Endothelial cell of umbilical vein (primary cell): ENCODE measurements at regions not wholly inside any gene's neighbourhood (a gene's known extent, or its start where the extent isn't known, plus 50 kb on each side); places are given as distances from the start of the nearest gene placed in this dataset.

Source experiments
- BruUV-seq: library from RNA; stranded (reverse); fragments of 400-500 nt; replicated peaks from 2 replicates; lab custom pipeline; 2021; lab: Mats Ljungman, UMichigan
- CTCF ChIA-PET: fragments of 300-600, 350-600 bp; sonication (Branson Sonifier 250); formaldehyde crosslinking; loops from one replicate; lab custom pipeline; 2021; ENCODE audit warnings: antibody characterized with exemption, inconsistent platforms; lab: Charles Lee
- POLR2A ChIA-PET: fragments of 300-600, 350-600 bp; sonication (Branson Sonifier 250); formaldehyde crosslinking; loops from one replicate; lab custom pipeline; 2021; ENCODE audit warnings: antibody characterized with exemption, inconsistent platforms; lab: Charles Lee
- DNase-seq: peaks from one replicate; pipeline ENCODE4 v3.0.0-alpha.2; 2011; ENCODE audit warnings: low read depth, low spot score
- FAIRE-seq: peaks from 2 replicates; lab custom pipeline; 2011; peaks lifted over from hg19 to GRCh38; lab: Jason Lieb, UNC
- H2AFZ ChIP-seq: 2 replicates; pipeline ENCODE4 v1.6.0; 2012; ENCODE audit warnings: low read depth, low read length, control low read depth, inconsistent platforms
- H3K27ac ChIP-seq: 2 replicates; pipeline ENCODE4 v1.5.1; 2011; ENCODE audit warnings: low read depth, mild to moderate bottlenecking, control low read depth, low read length, moderate library complexity; ENCODE audit not compliant: insufficient read depth
- H3K27me3 ChIP-seq, 2 experiments: 2 replicates each; pipeline versions ENCODE4 v1.6.0 to v1.6.1; 2011; ENCODE audit warnings: low read length in 2 of 2, mixed read lengths in 1 of 2; ENCODE audit not compliant: control insufficient read depth in 2 of 2, insufficient read depth in 2 of 2
- H3K36me3 ChIP-seq, 2 experiments: 2 replicates in 1 of 2; 3 replicates in 1 of 2; pipeline ENCODE4 v1.5.1; 2011; ENCODE audit warnings: low read length in 2 of 2, mild to moderate bottlenecking in 1 of 2, moderate library complexity in 1 of 2; ENCODE audit not compliant: control insufficient read depth in 2 of 2, insufficient read depth in 2 of 2; ENCODE audit errors: extremely low read depth in 1 of 2
- H3K4me1 ChIP-seq: 3 replicates; pipeline ENCODE4 v1.5.1; 2011; ENCODE audit warnings: mild to moderate bottlenecking, low read length; ENCODE audit not compliant: control insufficient read depth, insufficient read depth; ENCODE audit errors: extremely low read depth
- H3K4me2 ChIP-seq: 2 replicates; pipeline ENCODE4 v1.6.1; 2011; ENCODE audit warnings: low read length, control low read depth, mixed read lengths; ENCODE audit not compliant: insufficient read depth
- H3K4me3 ChIP-seq, 3 experiments: fragments of 200-600 bp in 1 of 3; sonication (generic), shearing (Covaris generic) in 1 of 3; replicated peaks in 1 of 3; 2 replicates each; pipeline ENCODE4 v1.5.1; 2011 to 2016; ENCODE audit warnings: control low read depth in 3 of 3, low read length in 3 of 3, mild to moderate bottlenecking in 2 of 3, inconsistent platforms in 1 of 3, low read depth in 1 of 3, moderate library complexity in 1 of 3; ENCODE audit not compliant: insufficient read depth in 1 of 3
- H3K79me2 ChIP-seq: 2 replicates; pipeline ENCODE4 v1.6.0; 2012; ENCODE audit warnings: low read length, inconsistent platforms; ENCODE audit not compliant: control insufficient read depth, insufficient read depth
- H3K9ac ChIP-seq: replicated peaks from 2 replicates; pipeline ENCODE3; 2011; ENCODE audit warnings: low read length, control low read depth; ENCODE audit not compliant: insufficient read depth; ENCODE audit errors: extremely low read depth
- H3K9me1 ChIP-seq: replicated peaks from 3 replicates; pipeline ENCODE4 v1.6.0; 2011; ENCODE audit warnings: mild to moderate bottlenecking, low read length; ENCODE audit not compliant: control insufficient read depth, insufficient read depth; ENCODE audit errors: extremely low read depth
- H3K9me3 ChIP-seq: replicated peaks from 2 replicates; pipeline ENCODE4 v1.5.1; 2012; ENCODE audit warnings: low read length, inconsistent platforms; ENCODE audit not compliant: control insufficient read depth, insufficient read depth
- H4K20me1 ChIP-seq: replicated peaks from 2 replicates; pipeline ENCODE3; 2011; ENCODE audit warnings: mild to moderate bottlenecking, low read length; ENCODE audit not compliant: control insufficient read depth, insufficient read depth; ENCODE audit errors: extremely low read depth
- FOS ChIP-seq: IDR thresholded peaks from 2 replicates; pipeline ENCODE4 v1.6.1; 2011; ENCODE audit warnings: mild to moderate bottlenecking, low read length, moderate library complexity, borderline replicate concordance; ENCODE audit not compliant: insufficient read depth
- GATA2 ChIP-seq: IDR thresholded peaks from 2 replicates; pipeline ENCODE4 v1.7.0; 2011; ENCODE audit warnings: low read depth, mild to moderate bottlenecking, moderate library complexity, mixed read lengths, low read length; ENCODE audit not compliant: insufficient read length, insufficient read depth
- JUN ChIP-seq: IDR thresholded peaks from 2 replicates; pipeline ENCODE4 v1.6.1; 2011; ENCODE audit warnings: borderline replicate concordance, low read depth; ENCODE audit not compliant: insufficient read length, insufficient read depth
- MYC ChIP-seq: IDR thresholded peaks from one replicate; pipeline ENCODE4 v1.6.1; 2011; ENCODE audit warnings: mild to moderate bottlenecking, low read depth, low read length
- POLR2AphosphoS5 ChIP-seq: IDR thresholded peaks from 2 replicates; pipeline ENCODE4 v1.6.1; 2012; ENCODE audit warnings: low read depth, mild to moderate bottlenecking, control low read depth, low read length, moderate library complexity; ENCODE audit not compliant: insufficient read depth
- dilution Hi-C: fragments of 300-500 bp; cut with MboI; formaldehyde crosslinking; loops from one replicate; pipeline ENCODE4 v1.15.0; 2019; ENCODE audit warnings: low sequenced_read_pairs; ENCODE audit not compliant: extremely low pct_ligation_motif_present
- intact Hi-C: fragments of 100-400 bp; cut with micrococcal nuclease; formaldehyde crosslinking; loops from one replicate; pipeline ENCODE4 v1.10.0; 2022
- TF ChIP-seq, protein P1 (sequence below), 2 donors: IDR thresholded peaks; 1 replicate in 1 of 2; 2 replicates in 1 of 2; pipeline ENCODE4 v1.5.1; 2011; ENCODE audit warnings: low read length in 2 of 2, mild to moderate bottlenecking in 2 of 2, moderate library complexity in 2 of 2, control low read depth in 1 of 2, inconsistent platforms in 1 of 2, low read depth in 1 of 2; ENCODE audit not compliant: insufficient read depth in 1 of 2; ENCODE audit errors: extremely low read depth in 1 of 2

DNA sequence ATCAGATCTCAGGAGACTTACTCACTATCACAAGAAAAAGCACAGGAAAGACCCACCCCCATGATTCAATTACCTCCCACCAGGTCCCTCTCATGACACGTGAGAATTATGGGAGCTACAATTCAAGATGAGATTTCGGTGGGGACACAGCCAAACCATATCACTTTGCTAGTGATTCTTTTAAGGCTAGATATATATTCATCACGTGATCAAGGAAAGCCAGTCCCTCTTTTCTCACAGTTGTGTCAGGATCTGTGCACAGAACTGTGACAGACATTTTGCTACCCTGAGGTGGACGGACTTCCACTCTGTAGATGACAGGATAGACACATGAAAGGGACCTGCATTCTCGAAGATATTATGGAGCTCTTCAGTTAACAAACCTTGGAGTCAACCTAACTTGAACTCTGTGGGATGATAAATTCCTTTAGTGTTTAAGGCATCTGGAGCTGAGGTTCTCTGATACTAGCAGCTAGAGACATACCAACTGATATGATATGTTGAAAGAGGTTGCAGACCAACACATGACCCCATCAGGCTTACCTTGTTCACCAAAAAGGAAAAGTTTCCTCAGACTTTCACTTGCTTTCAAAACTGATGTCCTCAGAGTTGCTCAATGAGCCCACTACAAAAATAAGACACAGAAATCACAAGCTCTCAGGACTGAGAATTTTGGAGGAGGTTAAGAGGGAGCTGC lies 66.3 kb upstream of the SCG2 start:
- POLR2A ChIA-PET: no interaction called here
- FAIRE-seq: no peak
- Histone ChIP-seq H2AFZ (no peak overlapping the region), H3K4me1 (no peaks in the 10 kb centered on the region), H3K9me3 (no peaks in the 10 kb centered on the region), H3K9ac (no peak overlapping the region), H3K27ac (no peak overlapping the region), H3K27me3 (peaks cover 0 to 6% of the 10 kb centered on the region in 2 experiments), H3K9me1 (no peaks in the 10 kb centered on the region), H3K4me2 (no peak overlapping the region), H3K4me3 (no peak overlapping the region), H3K36me3 (no peaks in the 10 kb centered on the region), H3K79me2 (no peaks in the 10 kb centered on the region), H4K20me1 (no peaks in the 10 kb centered on the region)
- dilution Hi-C loops (no loop called here), intact Hi-C loops (loop anchor here (10.0 kb wide), 1 partner anchor 214 kb away; no protein-coding TSS in a partner anchor)
- TF ChIP-seq GATA2: no peak
- TF ChIP-seq MYC: no peak
- no peak for TF ChIP-seq FOS
- TF ChIP-seq POLR2AphosphoS5: no peak
- no peak for TF ChIP-seq JUN
- TF ChIP-seq, protein P1, sequence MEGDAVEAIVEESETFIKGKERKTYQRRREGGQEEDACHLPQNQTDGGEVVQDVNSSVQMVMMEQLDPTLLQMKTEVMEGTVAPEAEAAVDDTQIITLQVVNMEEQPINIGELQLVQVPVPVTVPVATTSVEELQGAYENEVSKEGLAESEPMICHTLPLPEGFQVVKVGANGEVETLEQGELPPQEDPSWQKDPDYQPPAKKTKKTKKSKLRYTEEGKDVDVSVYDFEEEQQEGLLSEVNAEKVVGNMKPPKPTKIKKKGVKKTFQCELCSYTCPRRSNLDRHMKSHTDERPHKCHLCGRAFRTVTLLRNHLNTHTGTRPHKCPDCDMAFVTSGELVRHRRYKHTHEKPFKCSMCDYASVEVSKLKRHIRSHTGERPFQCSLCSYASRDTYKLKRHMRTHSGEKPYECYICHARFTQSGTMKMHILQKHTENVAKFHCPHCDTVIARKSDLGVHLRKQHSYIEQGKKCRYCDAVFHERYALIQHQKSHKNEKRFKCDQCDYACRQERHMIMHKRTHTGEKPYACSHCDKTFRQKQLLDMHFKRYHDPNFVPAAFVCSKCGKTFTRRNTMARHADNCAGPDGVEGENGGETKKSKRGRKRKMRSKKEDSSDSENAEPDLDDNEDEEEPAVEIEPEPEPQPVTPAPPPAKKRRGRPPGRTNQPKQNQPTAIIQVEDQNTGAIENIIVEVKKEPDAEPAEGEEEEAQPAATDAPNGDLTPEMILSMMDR (IDR thresholded peaks at IDR 0.05; ENCODE audit: extremely low read depth in 1 of 2, insufficient read depth in 1 of 2, low read depth in 1 of 2, low read length in 2 of 2): no peak
- no TSS peak for BruUV-seq
- no peak for DNase-seq
- CTCF ChIA-PET: interaction anchor here (0.6 to 2.4 kb wide), 3 partner anchors 129 to 724 kb away, joined by 3 to 8 read pairs (median 3); no protein-coding TSS in a partner anchor
